D341Med (cell line): ENCODE measurements at regions not wholly inside any gene's neighbourhood (a gene's known extent, or its start where the extent isn't known, plus 50 kb on each side); places are given as distances from the start of the nearest gene placed in this dataset.

Experiments used
- DNase-seq: peaks from one replicate; pipeline ENCODE4 v3.0.0; 2012; ENCODE audit warnings: low spot score

GRCh38 chr2:9681427-9681817, 50.6 kb upstream of the YWHAQ start:
- DNase-seq = no peak

GRCh38 chr2:9685637-9686036, 54.8 kb upstream of the YWHAQ start:
- no peak for DNase-seq

DNA sequence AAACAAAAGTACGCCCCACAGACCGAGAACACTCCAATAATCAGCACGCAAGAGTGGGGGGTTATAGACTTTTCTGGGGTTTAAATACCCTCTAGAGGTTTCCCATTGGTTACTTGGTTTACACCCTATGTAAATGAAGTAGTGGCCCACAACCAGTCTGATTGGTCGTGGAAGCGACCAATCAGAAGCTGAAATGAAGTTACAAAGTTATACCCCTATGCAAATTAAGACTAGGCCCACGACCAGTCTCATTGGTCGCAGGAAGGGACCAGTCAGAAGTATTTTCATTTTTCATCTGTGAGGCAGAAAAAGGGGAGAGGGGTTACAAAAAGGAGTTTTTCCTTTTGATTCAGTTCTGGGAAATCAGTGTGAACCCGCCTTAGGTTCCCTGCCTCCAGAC, 55.3 kb upstream of the YWHAQ start:
- no peak for DNase-seq

DNA sequence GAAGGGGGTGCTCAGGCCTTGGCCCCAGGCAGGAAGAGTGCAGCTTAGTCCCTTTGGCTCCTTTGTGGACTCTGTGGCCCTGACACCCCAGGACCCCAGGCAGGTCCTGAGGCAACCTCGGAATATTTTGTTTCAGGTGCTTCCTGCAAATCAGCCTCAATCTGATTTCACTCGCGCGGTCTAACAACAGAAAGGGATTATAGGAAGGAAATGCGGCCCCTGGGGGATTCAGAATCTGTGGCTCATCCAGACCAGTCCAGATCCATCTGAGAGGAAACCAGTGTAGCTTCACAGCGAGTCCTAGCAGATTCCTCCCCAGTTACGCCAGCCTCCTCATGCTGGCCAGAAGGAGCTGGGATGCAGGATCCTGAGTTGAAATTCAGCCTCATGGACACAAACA, 59.5 kb upstream of the YWHAQ start:
- DNase-seq = peak; percentile 49

DNA sequence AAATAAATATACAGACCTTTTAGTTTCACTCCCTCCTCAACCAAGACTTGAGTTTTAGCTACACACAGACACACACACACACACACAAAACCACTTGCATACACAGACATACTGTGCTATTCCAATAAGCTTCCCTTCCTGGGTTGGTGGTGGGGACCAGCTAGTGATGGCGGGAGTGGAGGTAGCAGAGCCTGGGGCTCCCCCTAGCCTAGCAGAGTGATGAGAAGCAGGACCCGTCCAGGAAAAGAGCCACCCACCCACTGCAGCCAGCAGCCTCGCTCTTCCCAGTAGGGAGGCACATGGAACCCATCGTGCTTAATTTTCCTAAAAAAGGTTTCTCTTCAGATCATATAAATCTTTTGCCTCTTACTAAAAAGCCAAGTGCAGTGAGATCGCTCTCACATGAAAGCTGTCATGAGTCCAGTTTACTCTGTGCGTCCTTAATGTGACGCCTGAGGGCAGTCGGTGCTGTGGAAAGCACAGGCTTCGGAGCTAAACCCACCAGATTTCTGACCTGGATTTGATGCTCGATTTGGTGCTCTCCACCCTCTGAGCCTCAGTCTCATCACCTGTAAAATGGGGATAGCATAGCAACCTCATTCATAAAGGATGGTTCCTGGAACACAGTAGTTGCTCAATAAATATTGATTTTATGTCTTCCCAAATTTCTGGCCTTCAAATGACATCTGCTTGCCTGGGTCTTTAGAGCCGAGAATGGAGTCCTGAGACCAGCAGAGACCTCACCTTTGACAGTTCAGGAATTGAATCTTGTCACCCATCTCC, 60.1 kb upstream of the YWHAQ start:
- peak; percentile 54 for DNase-seq

GRCh38 chr2:9692456-9693195, 61.8 kb upstream of the YWHAQ start:
- no peak for DNase-seq

- DNase-seq = no peak
Measured at GRCh38 chr2:9693196-9693491, 62.3 kb upstream of the YWHAQ start.

- DNase-seq = no peak
Measured at GRCh38 chr2:9693646-9694045, 62.8 kb upstream of the YWHAQ start.

DNA sequence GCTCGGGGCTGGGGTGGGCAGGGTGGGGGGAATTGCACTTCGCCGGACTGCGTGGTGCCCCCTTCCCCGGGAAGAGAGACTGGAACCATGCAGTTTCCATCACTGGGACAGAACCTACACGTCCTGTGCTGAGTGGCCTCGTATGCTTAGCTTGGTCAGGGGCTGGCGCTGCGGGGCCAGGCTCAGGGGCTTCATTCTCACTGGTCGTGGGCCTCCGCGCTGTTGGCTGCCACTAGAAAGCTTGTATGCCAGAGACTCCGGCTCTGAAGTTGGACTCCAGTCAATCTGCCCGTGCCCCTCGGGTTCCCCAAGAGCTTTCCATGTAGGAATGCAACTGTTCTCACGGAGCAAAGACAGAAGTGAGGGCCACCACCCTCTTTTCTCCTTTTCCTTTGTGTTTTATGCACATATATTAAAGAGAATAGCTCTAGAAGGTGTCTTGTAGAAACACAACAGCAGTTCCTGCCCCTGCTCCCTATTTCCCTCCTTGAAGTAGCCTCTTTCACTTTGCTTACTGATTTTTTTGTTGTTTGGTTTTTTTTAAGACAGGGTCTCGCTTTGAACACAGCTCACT, 64.0 kb upstream of the YWHAQ start:
- no peak for DNase-seq

DNA sequence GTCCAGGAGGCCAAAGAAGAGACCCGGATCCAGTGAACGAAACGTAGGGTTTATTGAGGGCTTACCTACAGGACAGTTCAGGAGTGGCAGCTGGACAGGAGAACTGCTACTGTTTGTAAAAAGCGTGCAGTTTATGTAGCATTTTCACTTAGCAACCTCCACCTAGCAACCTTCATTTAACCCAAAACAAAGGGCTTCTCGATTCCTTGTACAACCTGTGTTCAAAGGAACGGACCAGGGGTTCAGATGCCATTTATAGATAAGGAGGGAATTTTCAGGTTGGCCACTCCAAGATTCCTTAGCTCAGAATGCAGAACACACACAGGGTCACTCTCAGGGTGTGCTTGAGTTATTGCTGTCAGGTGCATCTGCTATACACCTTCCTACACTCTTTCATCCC, 65.1 kb upstream of the YWHAQ start:
- no peak for DNase-seq

GRCh38 chr2:9696731-9697130, 65.9 kb upstream of the YWHAQ start:
- DNase-seq = no peak

GRCh38 chr2:9697909-9698308, 67.1 kb upstream of the YWHAQ start:
- no peak for DNase-seq

DNA sequence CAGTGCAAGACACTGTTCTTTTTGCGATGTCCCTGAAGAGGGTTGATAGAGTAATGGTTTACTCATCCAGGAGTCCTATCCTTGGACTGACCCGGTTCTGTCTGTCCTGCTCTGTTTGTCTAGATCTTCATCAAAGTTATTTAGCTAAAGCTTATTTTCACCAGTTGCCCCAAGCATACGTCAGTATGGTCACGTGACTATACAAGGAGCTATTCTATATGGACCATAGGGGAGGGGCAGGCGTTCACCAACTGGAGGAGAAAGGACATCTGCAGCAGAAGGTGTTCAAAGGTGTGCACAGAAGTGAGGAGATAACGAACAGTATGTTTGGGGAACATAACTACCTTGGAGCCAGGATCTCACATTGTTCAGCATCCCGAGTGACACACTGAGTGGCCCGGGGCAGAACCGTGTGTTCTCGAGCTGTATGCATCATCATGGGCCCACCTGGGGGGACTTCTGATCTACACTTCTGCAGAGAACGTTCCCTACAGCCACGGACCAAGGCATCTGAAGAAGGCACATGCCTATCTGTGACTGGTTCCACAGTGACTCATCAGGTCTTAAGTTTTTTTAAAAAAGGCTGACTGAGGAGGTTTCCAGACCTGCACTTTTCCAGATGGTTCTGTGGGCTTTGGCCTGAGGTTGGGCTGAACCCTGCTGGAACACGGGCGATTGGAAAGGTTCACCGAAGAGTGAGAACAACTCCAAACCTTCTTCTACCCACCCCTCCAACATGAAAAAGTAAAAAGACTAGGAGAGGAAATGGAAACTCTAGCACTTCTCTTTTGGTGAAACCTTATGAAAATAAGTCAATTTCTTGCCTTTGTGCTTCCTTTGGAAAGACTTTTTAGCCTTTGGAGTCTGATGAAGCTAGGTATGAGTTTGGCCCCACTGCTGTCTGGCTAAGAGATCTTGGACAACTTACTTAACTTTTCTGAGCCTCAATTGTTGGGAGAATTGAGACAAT, 68.6 kb upstream of the YWHAQ start:
- no peak for DNase-seq

- no peak for DNase-seq
Measured at GRCh38 chr2:9700109-9700495, 69.3 kb upstream of the YWHAQ start.

- no peak for DNase-seq
Measured at GRCh38 chr2:9702604-9703084, 71.8 kb upstream of the YWHAQ start.

- no peak for DNase-seq
Measured at GRCh38 chr2:9703085-9703678, 72.4 kb upstream of the YWHAQ start.

DNA sequence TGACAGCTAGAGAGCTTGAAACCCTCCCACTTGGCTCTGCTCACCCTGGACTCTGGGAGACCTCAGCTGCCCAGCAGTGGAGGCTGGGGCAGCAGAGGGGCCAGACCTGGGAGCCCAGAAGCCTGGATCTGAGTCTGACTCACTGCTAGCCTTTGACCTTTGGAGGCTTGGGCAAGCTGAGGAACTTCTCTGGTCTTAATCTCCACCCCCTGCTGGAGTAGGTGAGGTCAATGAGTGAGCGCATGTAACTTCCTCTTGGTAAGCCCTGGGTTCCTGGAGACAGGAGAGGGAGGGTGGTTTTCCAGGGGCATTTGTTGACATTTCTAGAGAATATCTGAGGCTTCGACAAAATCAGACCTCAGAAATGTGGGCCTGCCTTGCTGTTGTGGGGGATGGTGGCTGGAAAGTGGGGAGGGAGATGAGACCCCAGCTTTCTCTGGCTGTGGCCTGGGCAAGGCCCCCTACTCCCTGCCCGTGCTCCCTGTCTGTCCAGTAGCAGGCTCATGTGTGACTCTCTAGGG, 73.0 kb upstream of the YWHAQ start:
- DNase-seq = no peak

DNA sequence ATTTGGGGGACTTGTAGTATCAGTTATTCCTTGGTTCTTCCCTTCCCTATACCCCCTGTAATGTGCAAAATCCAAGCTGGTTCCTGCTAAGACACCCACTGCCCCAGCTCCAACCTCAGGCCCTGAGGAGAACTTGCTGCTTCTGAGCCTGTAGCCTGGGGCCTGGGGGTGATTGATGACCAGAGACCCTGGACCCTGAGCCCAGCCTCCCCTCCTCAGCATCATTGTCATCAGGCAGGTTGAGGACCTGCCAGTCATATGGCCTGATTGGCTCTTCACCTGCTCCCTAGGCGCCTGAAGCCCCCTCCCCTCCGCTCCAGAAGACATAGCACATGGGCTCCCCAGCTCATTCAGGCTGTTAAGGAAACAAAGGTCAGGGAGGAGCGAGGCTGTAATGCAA, 73.8 kb upstream of the YWHAQ start:
- no peak for DNase-seq

DNA sequence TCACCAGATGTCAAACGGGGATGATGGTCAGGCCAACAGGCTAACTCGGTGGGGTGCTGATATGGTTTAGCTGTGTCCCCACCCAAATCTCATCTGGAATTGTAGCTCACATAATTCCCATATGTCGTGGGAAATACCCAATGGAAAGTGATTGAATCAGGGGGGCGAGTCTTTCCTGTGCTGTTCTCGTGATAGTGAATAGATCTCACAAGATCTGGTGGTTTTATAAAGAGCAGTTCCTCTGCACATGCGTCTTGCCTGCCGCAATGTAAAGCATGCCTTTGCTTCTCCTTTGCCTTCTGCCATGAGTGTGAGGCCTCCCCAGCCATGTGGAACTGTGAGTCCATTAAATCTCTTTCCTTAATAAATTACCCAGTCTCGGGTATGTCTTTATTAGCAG, 74.4 kb upstream of the YWHAQ start:
- no peak for DNase-seq

- DNase-seq = no peak
Measured at GRCh38 chr2:9707008-9707407, 76.2 kb upstream of the YWHAQ start.

- DNase-seq = no peak
Measured at GRCh38 chr2:9707611-9708160, 76.9 kb upstream of the YWHAQ start.
